ENCODE measurements at regions not wholly inside any gene's neighbourhood (a gene's known extent, or its start where the extent isn't known, plus 50 kb on each side); places are given as distances from the start of the nearest gene placed in this dataset.

- TF ChIP-seq, protein P1, sequence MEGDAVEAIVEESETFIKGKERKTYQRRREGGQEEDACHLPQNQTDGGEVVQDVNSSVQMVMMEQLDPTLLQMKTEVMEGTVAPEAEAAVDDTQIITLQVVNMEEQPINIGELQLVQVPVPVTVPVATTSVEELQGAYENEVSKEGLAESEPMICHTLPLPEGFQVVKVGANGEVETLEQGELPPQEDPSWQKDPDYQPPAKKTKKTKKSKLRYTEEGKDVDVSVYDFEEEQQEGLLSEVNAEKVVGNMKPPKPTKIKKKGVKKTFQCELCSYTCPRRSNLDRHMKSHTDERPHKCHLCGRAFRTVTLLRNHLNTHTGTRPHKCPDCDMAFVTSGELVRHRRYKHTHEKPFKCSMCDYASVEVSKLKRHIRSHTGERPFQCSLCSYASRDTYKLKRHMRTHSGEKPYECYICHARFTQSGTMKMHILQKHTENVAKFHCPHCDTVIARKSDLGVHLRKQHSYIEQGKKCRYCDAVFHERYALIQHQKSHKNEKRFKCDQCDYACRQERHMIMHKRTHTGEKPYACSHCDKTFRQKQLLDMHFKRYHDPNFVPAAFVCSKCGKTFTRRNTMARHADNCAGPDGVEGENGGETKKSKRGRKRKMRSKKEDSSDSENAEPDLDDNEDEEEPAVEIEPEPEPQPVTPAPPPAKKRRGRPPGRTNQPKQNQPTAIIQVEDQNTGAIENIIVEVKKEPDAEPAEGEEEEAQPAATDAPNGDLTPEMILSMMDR (conservative IDR thresholded peaks at IDR 0.05), result no peak
- H2BK5ac ChIP-seq (ENCODE audit: insufficient read length, low read length), result no peak overlapping the region
- H4K8ac ChIP-seq (replicated peaks; ENCODE audit: insufficient read length, low read depth, low read length), result no peak overlapping the region
- H3K36me3 Mint-ChIP-seq (ENCODE audit: insufficient read depth in 1 of 3, low read depth in 3 of 3), result peaks cover 6 to 15% (median 11%) of the 10 kb centered on the region in 3 experiments
- H3K23me2 ChIP-seq (ENCODE audit: insufficient read length, low read depth, low read length, poor library complexity, severe bottlenecking), result no peaks in the 10 kb centered on the region
- H2BK20ac ChIP-seq (ENCODE audit: low read depth, low read length, poor library complexity, severe bottlenecking), result no peak overlapping the region
- no peak overlapping the region for H2BK15ac ChIP-seq (ENCODE audit: low read depth, low read length)
- H3K18ac ChIP-seq (ENCODE audit: insufficient read length, low read depth, low read length), result no peak overlapping the region
- DNase-seq, result no peak
- no peak overlapping the region for H3K4ac ChIP-seq (ENCODE audit: low read depth, low read length)
- H4K5ac ChIP-seq (ENCODE audit: insufficient read length, low read depth, low read length), result no peak overlapping the region
- H3K4me3 Mint-ChIP-seq, result no peak overlapping the region
- no peak overlapping the region for H3K56ac ChIP-seq (ENCODE audit: insufficient read length, low read depth, low read length)
- H3K14ac ChIP-seq (ENCODE audit: insufficient read depth, low read length), result no peak overlapping the region
- no peak overlapping the region for H3K9ac ChIP-seq (ENCODE audit: extremely low read depth, insufficient read length, low read length)
- H2AK5ac ChIP-seq (ENCODE audit: insufficient read length, low read length), result no peak overlapping the region
- H3K79me2 ChIP-seq (ENCODE audit: insufficient read depth, low read length), result no peaks in the 10 kb centered on the region
- H4K91ac ChIP-seq (ENCODE audit: insufficient read length, low read depth, low read length), result no peak overlapping the region
- no peaks in the 10 kb centered on the region for H3K9me3 ChIP-seq (ENCODE audit: control insufficient read depth, low read depth, low read length)
- no peak overlapping the region for H2BK120ac ChIP-seq (ENCODE audit: low read depth, low read length, poor library complexity, severe bottlenecking)
- H3K79me1 ChIP-seq (ENCODE audit: insufficient read depth, low read depth, low read length, poor library complexity, severe bottlenecking), result no peaks in the 10 kb centered on the region
- H3K27ac ChIP-seq (ENCODE audit: insufficient read length, low read depth, low read length), result no peak overlapping the region
- no peak overlapping the region for H3T11ph ChIP-seq (ENCODE audit: low read length)
- H3K4me1 Mint-ChIP-seq, result peaks cover 0 to 2% of the 10 kb centered on the region in 2 experiments; a peak in 1 of 4 replicates
- H4K20me1 ChIP-seq (ENCODE audit: control insufficient read depth, insufficient read depth, insufficient read length), result no peaks in the 10 kb centered on the region
- no peaks in the 10 kb centered on the region for H3K27me3 ChIP-seq (ENCODE audit: insufficient read depth, low read length)
- H2BK12ac ChIP-seq (ENCODE audit: insufficient read length, low read depth, low read length), result no peak overlapping the region
- H3K23ac ChIP-seq (ENCODE audit: insufficient read length, low read depth, low read length), result no peak overlapping the region
- no peaks in the 10 kb centered on the region; the same call in 1 of the 2 replicates for H3K27me3 Mint-ChIP-seq (ENCODE audit: low read depth)
- WGBS (ENCODE audit: extremely low coverage, insufficient read length, low lambda C conversion rate), result no CpG with 5 or more reads among the region's 5 CpGs
- H3K9me3 Mint-ChIP-seq, result peaks cover 14% of the 10 kb centered on the region in 2 experiments
- no peak overlapping the region for H2AFZ ChIP-seq (ENCODE audit: low read length)
- H3K4me1 ChIP-seq (ENCODE audit: insufficient read depth, low read length), result no peaks in the 10 kb centered on the region; the same call in 1 of the 2 replicates
- no peak overlapping the region for H3K27ac Mint-ChIP-seq
- H3K4me2 ChIP-seq (ENCODE audit: insufficient read depth, insufficient read length, low read length), result no peak overlapping the region
Observed at GRCh38 chr3:144363856-144364255, 392.2 kb downstream of the DIPK2A start.

Measured in H9 (cell line).